ENCODE measurements at regions not wholly inside any gene's neighbourhood (a gene's known extent, or its start where the extent isn't known, plus 50 kb on each side); places are given as distances from the start of the nearest gene placed in this dataset.

- H3K27ac Mint-ChIP-seq = no peak overlapping the region
- no peaks in the 10 kb centered on the region for H3K4me1 Mint-ChIP-seq
- DNase-seq (no peak), ATAC-seq (no peak)
- H3K27me3 Mint-ChIP-seq = peaks cover 0 to 26% (median 8%) of the 10 kb centered on the region in 5 donors
- H3K36me3 Mint-ChIP-seq = no peaks in the 10 kb centered on the region
- H3K4me3 Mint-ChIP-seq = no peak overlapping the region
- peaks cover 0 to 2% (median 0%) of the 10 kb centered on the region in 9 donors for H3K9me3 Mint-ChIP-seq
- POLR2A ChIA-PET = no interaction called here
These were observed 57.1 kb upstream of the KAZN start for GRCh38 chr1:14541348-14541747.

GRCh38 chr1:14543191-14543840 is 55.2 kb upstream of the KAZN start:
- Mint-ChIP-seq H3K27ac (no peak overlapping the region), H3K27me3 (peaks cover 2 to 26% (median 12%) of the 10 kb centered on the region in 5 donors), H3K9me3 (peaks cover 0 to 2% (median 0%) of the 10 kb centered on the region in 9 donors), H3K4me1 (no peaks in the 10 kb centered on the region), H3K36me3 (no peaks in the 10 kb centered on the region), H3K4me3 (no peak overlapping the region)
- DNase-seq (no peak), ATAC-seq (no peak)
- POLR2A ChIA-PET = no interaction called here

- Mint-ChIP-seq H3K4me3 (no peak overlapping the region), H3K36me3 (no peaks in the 10 kb centered on the region), H3K27ac (no peak overlapping the region), H3K27me3 (peaks cover 2 to 35% (median 12%) of the 10 kb centered on the region in 5 donors), H3K9me3 (peaks cover 0 to 2% (median 0%) of the 10 kb centered on the region in 9 donors), H3K4me1 (no peaks in the 10 kb centered on the region)
- DNase-seq = no peak
- POLR2A ChIA-PET = no interaction called here
- no peak for ATAC-seq
These were observed 54.2 kb upstream of the KAZN start for GRCh38 chr1:14544319-14544718.

GRCh38 chr1:14545422-14546025 is 53.0 kb upstream of the KAZN start:
- Mint-ChIP-seq H3K36me3 (no peaks in the 10 kb centered on the region), H3K4me3 (no peak overlapping the region), H3K27me3 (peaks cover 4 to 46% (median 16%) of the 10 kb centered on the region in 5 donors), H3K9me3 (peaks cover 0 to 2% (median 0%) of the 10 kb centered on the region in 9 donors), H3K27ac (no peak overlapping the region), H3K4me1 (no peaks in the 10 kb centered on the region)
- POLR2A ChIA-PET = no interaction called here
- no peak for DNase-seq
- ATAC-seq = no peak

- Mint-ChIP-seq H3K36me3 (no peaks in the 10 kb centered on the region), H3K27me3 (peaks cover 4 to 47% (median 14%) of the 10 kb centered on the region in 5 donors), H3K4me3 (no peak overlapping the region), H3K27ac (no peak overlapping the region), H3K9me3 (peaks cover 0 to 2% (median 0%) of the 10 kb centered on the region in 9 donors), H3K4me1 (no peaks in the 10 kb centered on the region)
- POLR2A ChIA-PET = interaction anchor here (0.6 kb wide), 1 partner anchor 106 kb away, joined by 3 read pairs; no protein-coding TSS in a partner anchor
- ATAC-seq (no peak), DNase-seq (no peak)
These were observed 52.1 kb upstream of the KAZN start for GRCh38 chr1:14546416-14546815.

Measured in naive thymus-derived CD8-positive, alpha-beta T cell (primary cell).